ENCODE measurements at regions not wholly inside any gene's neighbourhood (a gene's known extent, or its start where the extent isn't known, plus 50 kb on each side); places are given as distances from the start of the nearest gene placed in this dataset.

DNA sequence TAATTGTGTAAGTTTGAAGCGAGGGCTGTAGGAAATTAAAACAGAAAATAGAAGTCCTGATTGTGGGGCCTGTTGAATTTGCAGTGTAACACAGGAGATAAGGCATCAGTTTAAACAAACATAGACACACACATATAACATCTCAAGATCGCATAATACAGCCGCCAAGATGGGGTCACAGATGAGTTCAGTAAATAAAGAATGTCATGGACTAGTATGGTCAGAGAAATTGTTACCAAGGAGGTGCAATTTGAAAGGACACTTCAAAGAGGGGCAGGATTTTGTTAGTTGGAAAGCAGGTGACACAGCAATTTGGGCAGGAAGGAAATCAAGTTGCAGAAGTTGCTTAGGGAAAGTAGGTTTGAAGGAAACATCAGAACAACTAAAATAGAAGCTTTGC lies 450.0 kb downstream of the USP25 start:
- no peak for TF ChIP-seq TAF1 (IDR thresholded peaks at IDR 0.05; ENCODE audit: borderline replicate concordance, low read depth, low read length)
- TF ChIP-seq POLR2AphosphoS5 (IDR thresholded peaks at IDR 0.05; ENCODE audit: low read depth, low read length): no peak
- no peak for TF ChIP-seq POLR2A (IDR thresholded peaks at IDR 0.05; ENCODE audit: low read depth, low read length)

Measured in GM12892 (cell line).